ENCODE measurements at regions not wholly inside any gene's neighbourhood (a gene's known extent, or its start where the extent isn't known, plus 50 kb on each side); places are given as distances from the start of the nearest gene placed in this dataset.

GRCh38 chr3:159726231-159726964 lies 262.2 kb upstream of the IL12A start:
- no peak for TF ChIP-seq SRF (CRISPR knock-in tag; IDR thresholded peaks at IDR 0.05)
- TF ChIP-seq ATF6 (CRISPR knock-in tag; IDR thresholded peaks at IDR 0.05), result no peak
- no peak for TF ChIP-seq HOMEZ (CRISPR knock-in tag; IDR thresholded peaks at IDR 0.05)
- TF ChIP-seq MEF2A (IDR thresholded peaks at IDR 0.05; ENCODE audit: control insufficient read depth, low read depth, low read length), result no peak
- no peak for TF ChIP-seq CTCF (IDR thresholded peaks at IDR 0.05 in 2 of 3, conservative IDR thresholded peaks at IDR 0.05 in 1 of 3; ENCODE audit: insufficient read depth in 2 of 3, low read depth in 1 of 3, low read length in 3 of 3)
